Activated T-cell treated with anti-CD3 and anti-CD28 coated beads, Interleukin-2, amount 50 U/mL, for 72 hours (primary cell): ENCODE measurements at regions not wholly inside any gene's neighbourhood (a gene's known extent, or its start where the extent isn't known, plus 50 kb on each side); places are given as distances from the start of the nearest gene placed in this dataset.
"Not testable (repeated sequence)": the region's sequence is repeated elsewhere in the genome, so short reads cannot be mapped to it uniquely, and the experiment has no call there.

Source experiments
- ATAC-seq, 2 donors: fragments of 150-1000 bp; cut with Tn5 transposase; replicated peaks in 1 of 2; 2 replicates each; pipeline ENCODE4 v1.10.0; 2021; ENCODE audit warnings: moderate library complexity in 2 of 2, mild to moderate bottlenecking in 1 of 2
- DNase-seq, 2 donors: peaks; one replicate each; pipeline ENCODE4 v3.0.0; 2021 to 2022; ENCODE audit warnings: mixed read lengths in 1 of 2
- H3K27ac Mint-ChIP-seq: one replicate; pipeline ENCODE4 v1.8.0; 2022; ENCODE audit warnings: mild to moderate bottlenecking, moderate library complexity, mixed read lengths
- H3K27me3 Mint-ChIP-seq: one replicate; pipeline ENCODE4 v1.8.0; 2022; ENCODE audit warnings: low read depth, mixed read lengths
- H3K36me3 Mint-ChIP-seq, 2 donors: one replicate each; pipeline ENCODE4 v1.8.0; 2022; ENCODE audit warnings: mixed read lengths in 2 of 2, mild to moderate bottlenecking in 1 of 2; ENCODE audit not compliant: insufficient read depth in 2 of 2
- H3K4me1 Mint-ChIP-seq: one replicate; pipeline ENCODE4 v1.8.0; 2022; ENCODE audit warnings: low read depth, mixed read lengths
- H3K4me3 Mint-ChIP-seq, 2 donors: one replicate each; pipeline ENCODE4 v1.8.0; 2022; ENCODE audit warnings: mild to moderate bottlenecking in 2 of 2, mixed read lengths in 2 of 2, moderate library complexity in 2 of 2
- H3K9me3 Mint-ChIP-seq, 2 donors: one replicate each; pipeline ENCODE4 v1.8.0; 2022; ENCODE audit warnings: mixed read lengths in 2 of 2

- Mint-ChIP-seq H3K4me3 (no peak overlapping the region), H3K4me1 (no peaks in the 10 kb centered on the region), H3K27ac (no peak overlapping the region), H3K9me3 (peaks cover 0 to 4% of the 10 kb centered on the region in 2 donors), H3K36me3 (peaks cover 0 to 2% of the 10 kb centered on the region in 2 donors), H3K27me3 (peaks cover 56% of the 10 kb centered on the region)
- DNase-seq (no peak), ATAC-seq (no peak)
Measured at GRCh38 chrX:53883196-53883595, 161.1 kb downstream of the PHF8 start.

GRCh38 chrX:53882331-53882730 is 161.9 kb downstream of the PHF8 start:
- no peaks in the 10 kb centered on the region for H3K4me1 Mint-ChIP-seq
- H3K27me3 Mint-ChIP-seq, result peaks cover 65% of the 10 kb centered on the region
- H3K9me3 Mint-ChIP-seq, result peaks cover 0 to 8% of the 10 kb centered on the region in 2 donors
- no peak for ATAC-seq
- peaks cover 0 to 3% of the 10 kb centered on the region in 2 donors for H3K36me3 Mint-ChIP-seq
- no peak overlapping the region for H3K27ac Mint-ChIP-seq
- no peak for DNase-seq
- H3K4me3 Mint-ChIP-seq, result no peak overlapping the region

- not testable (repeated sequence) for H3K4me3 Mint-ChIP-seq, ATAC-seq, H3K4me1 Mint-ChIP-seq, H3K36me3 Mint-ChIP-seq, H3K27ac Mint-ChIP-seq, DNase-seq
- Mint-ChIP-seq H3K9me3 (peaks cover 3 to 12% of the 10 kb centered on the region in 2 donors), H3K27me3 (peaks cover 62% of the 10 kb centered on the region)
Measured at GRCh38 chrX:53880786-53881185, 163.5 kb downstream of the PHF8 start.

- Mint-ChIP-seq H3K4me1 (no peaks in the 10 kb centered on the region), H3K27me3 (peaks cover 66% of the 10 kb centered on the region), H3K4me3 (no peak overlapping the region), H3K36me3 (peaks cover 1 to 2% of the 10 kb centered on the region in 2 donors), H3K9me3 (peaks cover 0 to 2% of the 10 kb centered on the region in 2 donors), H3K27ac (no peak overlapping the region)
- no peak for DNase-seq
- no peak for ATAC-seq
Measured at GRCh38 chrX:53859890-53860289, 173.4 kb upstream of the HUWE1 start.

GRCh38 chrX:53831662-53832635 is 145.4 kb upstream of the HUWE1 start:
- Mint-ChIP-seq H3K4me3 (peak overlapping the region; percentile 53 to 63), H3K4me1 (peaks cover 24% of the 10 kb centered on the region), H3K27ac (peak overlapping the region; percentile 11), H3K36me3 (peaks cover 2 to 3% of the 10 kb centered on the region in 2 donors), H3K27me3 (peaks cover 12% of the 10 kb centered on the region), H3K9me3 (peaks cover 0 to 3% of the 10 kb centered on the region in 2 donors)
- ATAC-seq (peak; percentile 89 to 97), DNase-seq (peak; percentile 45 to 56)

- Mint-ChIP-seq H3K4me3 (no peak overlapping the region), H3K36me3 (peaks cover 2 to 3% of the 10 kb centered on the region in 2 donors), H3K27me3 (peaks cover 14% of the 10 kb centered on the region), H3K9me3 (peaks cover 0 to 3% of the 10 kb centered on the region in 2 donors), H3K4me1 (peaks cover 6% of the 10 kb centered on the region), H3K27ac (no peak overlapping the region)
- DNase-seq (no peak), ATAC-seq (no peak)
Measured at GRCh38 chrX:53824686-53825085, 138.2 kb upstream of the HUWE1 start.

GRCh38 chrX:53818115-53818514 is 131.6 kb upstream of the HUWE1 start:
- H3K36me3 Mint-ChIP-seq, H3K27ac Mint-ChIP-seq: not testable (repeated sequence)

GRCh38 chrX:53817548-53817947 is 131.0 kb upstream of the HUWE1 start:
- Mint-ChIP-seq H3K27ac (peak overlapping the region; percentile 88), H3K4me1 (peaks cover 20% of the 10 kb centered on the region), H3K9me3 (no peaks in the 10 kb centered on the region), H3K27me3 (peaks cover 18% of the 10 kb centered on the region), H3K4me3 (peak overlapping the region; percentile 26 to 78), H3K36me3 (no peaks in the 10 kb centered on the region)
- DNase-seq, result no peak
- no peak for ATAC-seq

More at GRCh38 chrX:53818115-53818514, 131.6 kb upstream of the HUWE1 start:
- ATAC-seq, result peak in 1 of 2 donors; percentile 30
- Mint-ChIP-seq H3K27me3 (peaks cover 24% of the 10 kb centered on the region), H3K4me1 (peaks cover 20% of the 10 kb centered on the region)
- H3K9me3 Mint-ChIP-seq, DNase-seq, H3K4me3 Mint-ChIP-seq: not testable (repeated sequence)

- peaks cover 14% of the 10 kb centered on the region for H3K27me3 Mint-ChIP-seq
- DNase-seq (no peak), ATAC-seq (no peak)
- H3K9me3 Mint-ChIP-seq, result no peaks in the 10 kb centered on the region
- no peak overlapping the region for H3K27ac Mint-ChIP-seq
- no peaks in the 10 kb centered on the region for H3K36me3 Mint-ChIP-seq
- peaks cover 18% of the 10 kb centered on the region for H3K4me1 Mint-ChIP-seq
- H3K4me3 Mint-ChIP-seq, result no peak overlapping the region
Measured at GRCh38 chrX:53813670-53814440, 127.3 kb upstream of the HUWE1 start.

GRCh38 chrX:53798281-53798680 is 111.8 kb upstream of the HUWE1 start:
- ATAC-seq, result no peak

GRCh38 chrX:53795576-53795975 is 109.1 kb upstream of the HUWE1 start:
- no peaks in the 10 kb centered on the region for H3K9me3 Mint-ChIP-seq
- no peak for DNase-seq
- ATAC-seq, result no peak
- H3K27me3 Mint-ChIP-seq, result peaks cover 36% of the 10 kb centered on the region
- no peak overlapping the region for H3K27ac Mint-ChIP-seq
- H3K36me3 Mint-ChIP-seq, result peaks cover 0 to 4% of the 10 kb centered on the region in 2 donors
- H3K4me1 Mint-ChIP-seq, result peaks cover 16% of the 10 kb centered on the region
- H3K4me3 Mint-ChIP-seq, result no peak overlapping the region

More at GRCh38 chrX:53798281-53798680, 111.8 kb upstream of the HUWE1 start:
- DNase-seq, result no peak
- H3K4me1 Mint-ChIP-seq, result peaks cover 14% of the 10 kb centered on the region
- H3K27ac Mint-ChIP-seq, result no peak overlapping the region
- no peak overlapping the region for H3K4me3 Mint-ChIP-seq
- H3K9me3 Mint-ChIP-seq, result peaks cover 0 to 3% of the 10 kb centered on the region in 2 donors
- H3K27me3 Mint-ChIP-seq, result peaks cover 44% of the 10 kb centered on the region
- H3K36me3 Mint-ChIP-seq, result peaks cover 0 to 4% of the 10 kb centered on the region in 2 donors

GRCh38 chrX:53794181-53794580 is 107.7 kb upstream of the HUWE1 start:
- Mint-ChIP-seq H3K4me3 (no peak overlapping the region), H3K36me3 (peaks cover 0 to 4% of the 10 kb centered on the region in 2 donors), H3K27me3 (peaks cover 34% of the 10 kb centered on the region), H3K9me3 (no peaks in the 10 kb centered on the region), H3K4me1 (peaks cover 16% of the 10 kb centered on the region), H3K27ac (no peak overlapping the region)
- DNase-seq (no peak), ATAC-seq (no peak)

GRCh38 chrX:53768865-53769264 is 82.3 kb upstream of the HUWE1 start:
- Mint-ChIP-seq H3K4me3 (no peak overlapping the region), H3K36me3 (peaks cover 0 to 7% of the 10 kb centered on the region in 2 donors), H3K27ac (no peak overlapping the region), H3K9me3 (no peaks in the 10 kb centered on the region), H3K4me1 (peaks cover 25% of the 10 kb centered on the region), H3K27me3 (peaks cover 13% of the 10 kb centered on the region)
- DNase-seq (no peak), ATAC-seq (peak in 1 of 2 donors; percentile 3)
